ENCODE measurements at regions not wholly inside any gene's neighbourhood (a gene's known extent, or its start where the extent isn't known, plus 50 kb on each side); places are given as distances from the start of the nearest gene placed in this dataset.

GRCh38 chr1:17877316-17877715, 122.2 kb downstream of the ACTL8 start:
- DNase-seq = no peak

- no peak for DNase-seq
Measured at GRCh38 chr1:17877896-17878295, 122.8 kb downstream of the ACTL8 start.

GRCh38 chr1:17878837-17879236, 123.7 kb downstream of the ACTL8 start:
- DNase-seq = no peak

- no peak for DNase-seq
Measured at GRCh38 chr1:17880449-17880848, 125.3 kb downstream of the ACTL8 start.

- no peak for DNase-seq
Measured at GRCh38 chr1:17881761-17882160, 126.6 kb downstream of the ACTL8 start.

GRCh38 chr1:17883136-17883535, 128.0 kb downstream of the ACTL8 start:
- no peak for DNase-seq

- no peak for DNase-seq
Measured at GRCh38 chr1:17883662-17884395, 128.7 kb downstream of the ACTL8 start.

- DNase-seq = no peak
Measured at GRCh38 chr1:17885663-17886320, 130.7 kb downstream of the ACTL8 start.

GRCh38 chr1:17886386-17886785, 131.3 kb downstream of the ACTL8 start:
- no peak for DNase-seq

- DNase-seq = no peak
Measured at GRCh38 chr1:17886838-17887441, 131.8 kb downstream of the ACTL8 start.

GRCh38 chr1:17887661-17888371, 132.7 kb downstream of the ACTL8 start:
- DNase-seq = no peak

- DNase-seq = no peak
Measured at GRCh38 chr1:17890056-17890814, 135.1 kb downstream of the ACTL8 start.

GRCh38 chr1:17890815-17891191, 135.7 kb downstream of the ACTL8 start:
- no peak for DNase-seq

- no peak for DNase-seq
Measured at GRCh38 chr1:17891205-17892110, 136.3 kb downstream of the ACTL8 start.

GRCh38 chr1:17892225-17892624, 137.1 kb downstream of the ACTL8 start:
- DNase-seq = no peak

- no peak for DNase-seq
Measured at GRCh38 chr1:17892851-17893250, 137.7 kb downstream of the ACTL8 start.

GRCh38 chr1:17893891-17894631, 138.9 kb downstream of the ACTL8 start:
- no peak for DNase-seq

- DNase-seq = no peak
Measured at GRCh38 chr1:17895401-17895800, 140.3 kb downstream of the ACTL8 start.

GRCh38 chr1:17895986-17896385, 140.9 kb downstream of the ACTL8 start:
- DNase-seq = no peak

GRCh38 chr1:17903386-17903785, 148.3 kb downstream of the ACTL8 start:
- no peak for DNase-seq

GRCh38 chr1:17904290-17904689, 149.2 kb downstream of the ACTL8 start:
- DNase-seq = no peak

All from dermis blood vessel endothelial cell (primary cell).